DMS 273 treated with DMSO at 0.1 percent for 48 hours (cell line): ENCODE measurements at regions not wholly inside any gene's neighbourhood (a gene's known extent, or its start where the extent isn't known, plus 50 kb on each side); places are given as distances from the start of the nearest gene placed in this dataset.
"Not testable (repeated sequence)": the region's sequence is repeated elsewhere in the genome, so short reads cannot be mapped to it uniquely, and the experiment has no call there.

Source experiments
- DNase-seq: peaks from one replicate; lab custom pipeline; 2025; lab: John Stamatoyannopoulos, UW

GRCh38 chr2:237196866-237197618, 111.4 kb downstream of the COPS8 start:
- no peak for DNase-seq

DNA sequence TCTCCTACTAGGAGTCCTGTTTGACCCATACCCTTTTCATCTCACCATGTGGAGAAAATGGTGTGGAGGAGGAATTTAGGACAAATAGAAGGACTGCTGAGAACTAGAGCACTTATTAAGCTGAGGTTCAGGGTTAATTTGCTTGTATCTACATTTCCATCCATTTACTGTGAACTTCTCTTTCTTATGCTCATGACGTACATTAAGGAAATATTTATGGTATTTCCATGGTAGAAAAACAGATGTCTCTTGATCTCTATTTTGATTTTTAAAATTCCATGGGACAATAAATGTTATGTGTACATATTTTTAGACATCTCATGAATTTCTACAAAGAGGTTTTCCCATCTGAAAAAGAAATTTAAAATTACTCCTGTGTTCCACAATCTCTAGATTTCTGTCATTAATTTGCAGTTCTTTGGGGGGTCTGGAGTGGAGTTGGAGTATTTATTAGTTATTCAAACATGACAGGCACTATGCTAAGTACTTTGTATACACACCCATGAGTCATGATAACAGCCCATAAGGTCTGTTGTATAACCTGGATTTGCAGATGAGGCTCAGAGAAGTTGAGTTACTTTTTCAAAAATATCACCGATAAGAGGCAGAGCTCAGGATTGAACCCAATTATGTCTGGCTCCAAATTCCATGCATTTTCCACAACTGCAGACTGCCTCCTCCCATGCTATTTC, 112.6 kb downstream of the COPS8 start:
- no peak for DNase-seq

- no peak for DNase-seq
Measured at GRCh38 chr2:237199082-237199481, 113.4 kb downstream of the COPS8 start.

DNA sequence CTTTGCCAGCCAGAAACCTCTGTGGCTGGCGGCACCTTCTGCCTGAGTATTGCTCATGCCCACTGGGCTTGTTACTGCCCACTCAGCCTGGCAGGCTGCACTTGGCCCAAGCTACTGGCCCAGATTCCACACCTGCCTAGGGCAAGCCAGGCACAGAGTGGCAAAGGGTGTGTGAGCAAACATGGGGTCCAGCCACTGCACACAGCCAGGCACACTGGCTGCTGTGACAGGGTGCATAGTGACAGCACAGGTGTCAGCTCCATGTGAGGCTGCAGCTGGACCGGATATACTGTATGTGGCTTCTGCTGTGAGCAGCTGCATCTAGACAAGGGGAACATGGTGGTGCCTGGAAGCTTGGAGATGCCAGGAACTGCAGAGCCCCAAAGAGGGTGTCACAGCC, 113.9 kb downstream of the COPS8 start:
- DNase-seq = no peak

DNA sequence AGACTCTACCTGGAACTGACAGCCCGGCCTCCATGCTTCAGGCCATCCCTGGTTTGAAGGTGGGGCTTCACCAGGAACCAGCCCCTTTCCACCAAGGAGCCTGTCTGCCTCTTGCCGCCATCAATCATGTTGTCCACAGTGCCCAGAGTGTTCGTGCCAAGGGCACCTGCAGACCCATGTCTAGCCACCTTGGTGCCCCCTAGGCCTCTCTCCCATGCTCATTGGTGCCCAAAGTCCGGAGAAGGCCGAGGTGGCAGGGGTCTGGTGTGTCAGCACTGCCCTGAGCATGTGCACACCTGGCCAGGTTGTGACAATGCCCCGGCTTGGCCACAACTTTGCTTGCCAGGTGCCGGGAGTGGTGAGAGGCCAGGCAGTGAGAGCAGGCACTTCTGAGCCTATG, 114.8 kb downstream of the COPS8 start:
- DNase-seq = no peak

- no peak for DNase-seq
Measured at GRCh38 chr2:237201461-237202287, 116.0 kb downstream of the COPS8 start.

GRCh38 chr2:237202288-237203030, 116.8 kb downstream of the COPS8 start:
- no peak for DNase-seq

GRCh38 chr2:237205043-237205541, 119.4 kb downstream of the COPS8 start:
- no peak for DNase-seq

DNA sequence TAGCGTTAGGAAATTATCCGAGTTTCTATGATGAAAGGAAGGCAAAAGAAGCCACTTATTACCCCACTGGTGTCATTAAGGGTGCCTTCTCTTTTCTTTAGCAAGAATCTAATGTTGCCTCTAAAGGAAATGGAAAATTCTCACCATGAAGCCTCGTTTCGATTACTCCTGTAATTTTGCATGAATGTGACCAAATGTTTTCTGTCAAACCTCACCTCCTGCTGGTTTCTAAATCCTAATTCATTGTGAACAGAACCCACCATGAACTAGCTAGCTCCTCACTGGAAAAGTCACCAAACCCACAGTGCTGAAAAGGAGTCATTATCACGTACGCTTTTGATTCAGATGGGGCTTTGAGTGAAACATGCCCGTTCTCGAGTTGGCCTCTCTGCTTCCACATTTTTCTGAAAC, 119.9 kb downstream of the COPS8 start:
- no peak for DNase-seq

DNA sequence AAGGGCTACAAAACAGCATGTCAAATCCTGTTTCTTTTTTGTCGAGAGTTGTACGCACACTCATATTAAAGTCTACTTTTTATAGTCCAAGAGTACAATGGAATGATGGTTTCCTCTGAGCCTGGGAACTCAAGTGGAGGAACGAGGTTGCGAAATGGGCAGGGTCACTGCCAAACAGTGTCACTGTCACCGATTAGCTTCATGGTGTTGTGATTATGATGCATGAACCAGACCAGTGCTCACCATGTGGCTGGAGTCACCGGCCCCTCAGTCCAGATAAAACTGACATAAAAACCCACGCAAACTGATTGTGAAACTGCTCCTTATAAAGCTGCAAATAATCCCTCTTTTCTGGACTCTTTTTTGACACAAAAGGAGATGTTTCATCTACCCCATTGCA, 122.0 kb downstream of the COPS8 start:
- DNase-seq = no peak

- DNase-seq = no peak
Measured at GRCh38 chr2:237208373-237209260, 122.9 kb downstream of the COPS8 start.

- no peak for DNase-seq
Measured at GRCh38 chr2:237209885-237210284, 124.2 kb downstream of the COPS8 start.

- DNase-seq = no peak
Measured at GRCh38 chr2:237210297-237210696, 124.6 kb downstream of the COPS8 start.

GRCh38 chr2:237210763-237211162, 125.1 kb downstream of the COPS8 start:
- DNase-seq = no peak

DNA sequence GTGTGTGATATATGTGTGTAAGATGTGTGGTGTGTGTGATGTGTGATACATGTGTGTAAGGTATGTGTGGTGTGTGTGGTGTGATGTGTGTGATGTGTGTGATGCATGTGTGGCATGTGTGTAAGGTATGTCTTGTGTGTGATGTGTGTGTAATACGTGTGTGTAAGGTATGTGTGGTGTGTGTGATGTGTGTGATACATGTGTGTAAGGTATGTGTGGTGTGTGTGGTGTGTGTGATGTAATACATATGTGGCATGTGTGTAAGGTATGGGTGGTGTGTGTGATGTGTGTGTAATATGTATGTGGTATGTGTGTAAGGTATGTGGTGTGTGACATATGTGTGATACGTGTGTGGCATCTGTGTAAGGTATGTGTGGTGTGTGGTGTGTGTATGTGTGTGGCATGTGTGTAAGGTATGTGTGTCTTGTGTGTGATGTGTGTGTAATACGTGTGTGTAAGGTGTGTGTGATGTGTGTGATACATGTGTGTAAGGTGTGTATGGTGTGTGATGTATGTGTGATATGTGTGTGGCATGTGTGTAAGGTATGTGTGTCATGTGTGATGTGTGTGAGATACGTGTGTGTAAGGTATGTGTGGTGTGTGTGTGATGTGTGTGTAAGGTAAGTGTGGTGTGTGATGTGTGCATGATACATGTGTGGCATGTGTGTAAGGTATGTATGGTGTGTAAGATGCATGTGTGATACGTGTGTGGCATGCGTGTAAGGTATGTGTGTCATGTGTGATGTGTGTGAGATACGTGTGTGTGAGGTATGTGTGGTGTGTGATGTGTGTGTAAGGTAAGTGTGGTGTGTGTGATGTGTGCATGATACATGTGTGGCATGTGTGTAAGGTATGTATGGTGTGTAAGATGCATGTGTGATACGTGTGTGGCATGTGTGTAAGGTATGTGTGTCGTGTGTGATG, 126.9 kb downstream of the COPS8 start:
- DNase-seq = not testable (repeated sequence)

GRCh38 chr2:237213315-237214022, 127.8 kb downstream of the COPS8 start:
- DNase-seq = no peak

- no peak for DNase-seq
Measured at GRCh38 chr2:237214030-237214675, 128.5 kb downstream of the COPS8 start.

GRCh38 chr2:237214963-237215362, 129.3 kb downstream of the COPS8 start:
- no peak for DNase-seq
